Omental fat pad (tissue), 3 donors: ENCODE measurements at regions not wholly inside any gene's neighbourhood (a gene's known extent, or its start where the extent isn't known, plus 50 kb on each side); places are given as distances from the start of the nearest gene placed in this dataset.

ENCODE experiments used
- ATAC-seq: fragments of 150-250 bp; one replicate; pipeline ENCODE4 v1.9.1; 2016; ENCODE audit warnings: mild to moderate bottlenecking, moderate library complexity; ENCODE audit not compliant: low FRiP score
- DNase-seq: peaks from one replicate; pipeline ENCODE4 v3.0.0-alpha.2; 2019; ENCODE audit warnings: low spot score
- CTCF ChIP-seq, 3 donors: fragments of 450-650 bp; IDR thresholded peaks; one replicate each; pipeline ENCODE4 v1.5.1; 2016 to 2017; ENCODE audit warnings: antibody characterized with exemption in 3 of 3, mild to moderate bottlenecking in 3 of 3, moderate library complexity in 2 of 3

- no peak for DNase-seq
- no peak for TF ChIP-seq CTCF (IDR thresholded peaks at IDR 0.05)
- no peak for ATAC-seq
These were observed 97.1 kb downstream of the CPN2 start for GRCh38 chr3:194254040-194254439.

- no peak for DNase-seq
- TF ChIP-seq CTCF (IDR thresholded peaks at IDR 0.05), result no peak
- peak; percentile 53 for ATAC-seq
These were observed 95.7 kb downstream of the CPN2 start for GRCh38 chr3:194255252-194256039.

GRCh38 chr3:194256040-194256945, 94.8 kb downstream of the CPN2 start:
- no peak for DNase-seq
- no peak for ATAC-seq
- TF ChIP-seq CTCF (IDR thresholded peaks at IDR 0.05), result no peak

GRCh38 chr3:194257151-194257621, 93.9 kb downstream of the CPN2 start:
- DNase-seq (no peak), ATAC-seq (no peak)
- no peak for TF ChIP-seq CTCF (IDR thresholded peaks at IDR 0.05)

- ATAC-seq, result no peak
- no peak for TF ChIP-seq CTCF (IDR thresholded peaks at IDR 0.05)
- no peak for DNase-seq
These were observed 93.0 kb downstream of the CPN2 start for GRCh38 chr3:194257916-194258668.

- ATAC-seq (peak; percentile 31), DNase-seq (no peak)
- no peak for TF ChIP-seq CTCF (IDR thresholded peaks at IDR 0.05)
These were observed 91.0 kb downstream of the CPN2 start for GRCh38 chr3:194259982-194260766.
